HG03565 (cell line): ENCODE measurements at regions not wholly inside any gene's neighbourhood (a gene's known extent, or its start where the extent isn't known, plus 50 kb on each side); places are given as distances from the start of the nearest gene placed in this dataset.

Experiments
- ATAC-seq: cut with Tn5 transposase; IDR thresholded peaks from one replicate; pipeline ENCODE4 v1.9.1; 2021; ENCODE audit warnings: mild to moderate bottlenecking, moderate library complexity; ENCODE audit not compliant: unreplicated experiment

DNA sequence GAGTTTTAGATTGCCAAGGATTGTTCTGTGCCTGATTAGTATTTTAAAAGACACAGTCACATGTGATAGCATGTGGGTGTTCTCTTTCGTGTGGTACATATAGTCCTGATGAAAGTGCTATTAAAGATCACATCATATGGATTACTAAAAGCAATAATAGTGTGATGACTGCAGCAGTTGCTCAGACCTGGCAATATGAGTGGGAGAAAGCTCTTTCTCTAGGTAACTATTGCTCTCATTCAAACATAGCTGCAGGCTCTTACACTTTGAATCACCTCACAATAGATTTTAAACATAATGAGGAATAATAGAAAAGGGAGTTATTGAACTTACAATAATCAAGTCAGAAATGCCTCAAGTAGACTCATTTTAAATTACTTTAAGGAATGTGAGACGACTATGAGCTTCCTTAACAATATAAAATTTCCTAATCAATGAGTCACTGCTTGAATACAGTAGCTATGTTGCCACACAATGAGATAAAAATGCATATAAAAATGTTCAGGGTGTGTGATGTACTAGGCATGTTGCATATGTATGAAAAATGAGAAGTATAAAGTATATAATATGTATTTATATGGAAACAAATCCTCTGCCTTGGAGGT, 452.1 kb downstream of the TMX3 start:
- no peak for ATAC-seq

DNA sequence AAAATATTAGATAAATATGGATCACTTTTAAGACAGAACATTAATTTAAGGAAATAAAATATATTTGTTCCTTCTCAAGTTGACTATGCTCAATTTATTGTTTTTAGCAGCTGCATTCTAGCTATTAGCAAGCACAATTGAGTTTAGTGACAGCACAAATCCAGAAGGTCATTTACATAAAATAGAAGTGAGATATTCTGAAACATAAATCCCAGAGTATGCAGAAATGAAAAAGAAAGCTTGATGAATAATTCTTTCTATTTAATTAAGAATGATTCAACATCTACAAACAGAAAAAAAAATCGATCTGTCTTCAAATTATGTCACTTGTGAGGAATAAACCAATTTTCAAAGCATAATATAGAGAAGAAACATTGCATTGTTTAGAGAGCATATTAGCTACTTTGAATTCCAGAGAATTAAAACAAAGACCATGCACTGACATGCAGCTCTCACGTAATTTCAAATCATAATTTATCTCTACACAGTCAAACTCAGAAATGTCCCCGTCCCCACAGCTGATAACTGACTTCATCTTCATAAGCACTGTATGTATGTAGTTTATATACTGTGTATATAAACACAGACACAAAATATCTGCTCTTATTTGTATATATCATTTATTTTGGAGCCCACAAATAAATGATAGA, 458.4 kb downstream of the TMX3 start:
- ATAC-seq, result no peak

DNA sequence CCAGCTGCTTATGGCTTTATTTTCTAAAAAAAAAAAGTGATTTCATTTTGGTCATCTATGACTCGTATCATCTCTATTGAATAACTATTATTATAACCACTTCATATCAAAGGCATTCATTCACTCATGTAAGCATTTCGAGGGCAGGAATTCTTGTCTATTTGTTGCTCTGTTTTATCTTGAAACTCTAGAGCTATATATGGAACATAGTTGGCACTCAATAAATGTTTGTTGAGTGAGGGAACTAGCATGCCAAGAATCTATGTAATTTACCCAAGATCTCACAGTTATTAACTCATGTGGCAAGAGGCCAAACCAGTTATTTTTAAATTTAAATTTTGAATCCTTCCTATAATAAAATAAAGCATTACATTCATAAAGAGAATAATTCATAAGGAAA, 470.1 kb downstream of the TMX3 start:
- no peak for ATAC-seq

DNA sequence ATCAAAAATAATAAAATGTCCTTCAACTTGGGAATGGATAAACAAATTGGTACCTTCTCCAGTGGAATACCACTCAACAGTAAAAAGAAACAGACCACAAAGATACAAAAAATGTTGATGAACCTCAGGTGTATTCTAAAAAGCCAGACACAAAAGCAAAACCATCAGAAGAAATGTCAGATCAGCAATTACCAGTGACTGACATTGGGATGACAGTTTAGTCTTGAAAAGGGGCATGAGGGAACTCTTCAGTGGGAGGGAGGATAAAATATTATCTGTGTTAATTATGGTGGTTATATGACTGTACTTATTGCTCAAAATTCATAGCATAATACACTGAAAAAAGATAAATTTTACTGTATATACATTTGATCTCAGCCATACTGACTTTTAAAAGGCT, 473.0 kb downstream of the TMX3 start:
- no peak for ATAC-seq

DNA sequence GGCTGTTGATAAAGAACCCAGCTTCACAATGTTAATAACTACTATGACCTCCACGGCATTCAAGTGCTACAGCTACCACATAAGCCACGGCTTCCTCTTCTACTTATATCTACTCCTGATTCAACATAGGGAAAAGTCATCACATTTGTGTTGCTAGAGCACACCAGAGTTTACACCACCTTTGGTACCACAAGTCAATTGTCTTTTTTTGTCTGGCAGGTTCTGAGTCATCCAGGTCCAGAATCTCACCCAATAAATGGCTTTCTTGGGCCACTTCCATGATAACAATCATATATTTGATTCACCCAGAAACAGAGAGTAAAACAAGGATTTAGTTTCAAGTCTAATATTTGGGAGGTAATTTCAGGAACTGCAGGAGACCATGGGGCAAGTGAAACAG, 480.2 kb downstream of the TMX3 start:
- no peak for ATAC-seq

DNA sequence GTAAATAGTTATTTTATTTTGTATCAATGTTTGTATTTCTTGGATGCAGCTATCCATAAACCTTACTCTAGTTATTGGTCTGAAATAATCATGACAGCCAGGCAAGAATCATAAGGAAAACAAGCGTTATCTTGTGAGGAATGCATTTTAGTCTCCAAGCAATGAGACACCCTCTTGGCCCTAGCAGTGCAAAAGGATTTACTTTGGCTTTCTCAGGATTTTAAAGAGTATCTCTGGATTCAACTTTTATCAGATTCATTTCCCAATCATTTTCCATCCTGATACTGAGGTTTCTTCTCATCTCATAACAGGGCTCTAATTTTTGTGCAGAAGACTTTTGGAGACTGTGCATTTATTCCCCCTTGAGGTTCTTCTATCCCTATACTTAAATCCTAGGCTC, 480.8 kb downstream of the TMX3 start:
- no peak for ATAC-seq

DNA sequence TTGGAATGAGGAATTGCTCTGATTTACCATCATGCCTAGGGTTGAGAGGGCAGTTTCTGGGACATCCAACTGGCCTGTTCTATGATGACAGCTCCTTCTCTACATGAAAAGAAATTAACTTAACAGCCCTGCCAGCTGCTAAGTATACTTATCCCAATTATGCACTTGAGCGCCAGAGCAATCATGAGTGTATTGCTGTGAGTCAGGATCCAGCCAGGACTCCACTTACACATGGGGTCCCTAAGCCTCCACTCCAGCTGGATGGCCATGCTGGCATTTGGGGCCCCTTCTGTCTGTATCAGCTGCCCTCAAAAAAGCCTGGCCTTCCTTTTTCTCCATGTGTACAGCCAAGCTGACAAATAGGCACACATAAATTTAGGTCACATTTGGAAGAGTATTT, 481.9 kb downstream of the TMX3 start:
- ATAC-seq, result no peak

DNA sequence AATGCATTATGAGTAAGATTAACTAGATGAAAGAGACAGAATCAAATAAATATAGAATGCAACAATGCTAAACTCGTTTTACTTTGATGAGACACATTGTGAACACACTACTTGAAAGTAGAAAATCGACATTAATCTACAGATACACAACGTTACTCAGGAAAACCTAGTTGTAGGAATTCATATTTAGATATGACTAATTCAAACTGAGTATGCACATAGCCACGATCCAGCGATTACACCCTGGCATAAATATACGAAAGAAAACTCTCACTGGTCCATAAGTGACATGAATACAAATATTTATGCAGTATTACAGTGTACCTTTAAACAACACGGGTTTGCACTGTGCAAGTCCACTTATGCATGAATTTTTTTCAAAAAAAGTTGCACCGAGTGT, 485.6 kb downstream of the TMX3 start:
- ATAC-seq, result no peak

DNA sequence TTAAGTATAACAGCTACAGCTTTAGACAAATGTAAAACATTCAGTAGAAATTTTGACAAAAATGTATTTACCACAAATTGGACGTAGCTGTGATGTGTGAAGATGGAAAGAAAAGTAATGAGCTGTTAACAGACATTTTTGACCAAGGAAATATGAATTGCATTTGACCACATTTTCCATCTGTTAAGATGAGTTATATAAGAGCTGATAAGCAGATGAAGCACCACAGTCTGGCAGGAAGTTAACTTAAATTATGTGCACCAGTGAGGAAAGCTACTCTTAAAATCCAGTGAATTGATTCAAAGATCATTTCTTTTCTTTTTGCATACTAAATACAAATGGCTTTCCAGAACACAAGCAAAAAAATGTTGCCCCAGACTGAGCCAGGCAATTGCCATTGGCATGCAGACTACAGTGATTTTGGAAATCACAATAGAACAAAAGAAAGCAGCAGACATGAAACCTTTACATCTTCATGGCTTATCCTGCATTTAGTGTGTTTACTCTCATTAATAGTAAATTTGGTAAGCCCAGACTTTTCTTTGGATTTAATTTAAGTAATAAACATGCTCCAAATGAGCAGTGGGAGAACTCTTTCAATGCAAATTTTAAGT, 493.7 kb downstream of the TMX3 start:
- no peak for ATAC-seq

DNA sequence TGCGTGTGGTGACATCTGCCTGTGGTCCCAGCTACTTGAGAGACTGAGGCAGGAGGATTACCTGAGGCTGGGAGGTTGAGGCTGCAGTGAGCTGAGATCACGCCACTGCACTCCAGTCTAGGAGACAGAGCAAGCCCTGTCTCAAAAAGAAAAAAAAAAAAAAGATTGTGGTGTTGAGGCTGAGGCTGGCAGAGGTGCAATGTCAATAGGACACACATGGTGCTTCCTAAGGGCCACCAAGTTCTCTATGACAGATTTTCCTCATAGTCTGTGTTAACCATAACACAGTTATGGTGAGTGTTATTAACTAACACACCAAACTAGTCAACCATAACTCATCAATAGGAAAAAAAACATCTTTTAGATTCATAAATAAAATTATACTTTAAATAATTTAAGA, 494.4 kb downstream of the TMX3 start:
- no peak for ATAC-seq

DNA sequence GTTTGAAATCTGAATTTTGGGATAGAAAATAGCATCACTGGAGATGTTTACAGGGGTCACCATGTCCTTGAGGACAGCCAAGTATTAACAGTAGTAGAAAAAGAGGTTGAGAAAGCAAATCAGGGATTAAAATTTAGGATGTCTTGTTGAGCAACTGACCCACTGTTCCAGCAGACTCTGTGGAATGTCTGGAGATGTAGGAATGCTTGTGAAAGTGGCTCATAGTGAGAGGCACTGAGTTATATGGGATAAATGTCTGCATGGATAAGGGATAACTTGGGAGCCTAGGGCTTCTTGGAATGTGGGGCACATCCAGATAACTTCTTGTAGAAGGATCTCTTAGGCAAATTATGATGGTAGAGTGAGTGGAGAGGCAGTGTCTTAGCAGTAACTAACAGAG, 495.0 kb downstream of the TMX3 start:
- ATAC-seq, result no peak

DNA sequence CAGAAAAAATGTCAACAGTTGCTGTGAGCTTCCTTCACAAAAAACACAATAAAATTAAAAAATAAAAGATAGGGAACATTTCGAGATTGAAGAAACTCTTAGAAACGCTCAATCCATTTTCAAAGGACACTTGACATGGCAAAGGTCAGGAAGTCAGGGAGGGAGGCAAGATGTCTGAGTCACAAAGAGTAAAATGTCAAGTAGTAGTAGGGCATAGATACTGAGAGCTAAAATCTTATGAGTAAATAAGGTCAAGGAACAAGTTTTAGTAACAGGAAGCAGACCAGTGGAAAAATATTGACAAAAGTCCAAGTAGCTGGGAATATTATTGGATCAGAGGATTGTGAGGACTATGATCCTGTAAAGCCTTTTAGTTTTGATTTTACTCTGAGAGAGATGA, 495.6 kb downstream of the TMX3 start:
- no peak for ATAC-seq

DNA sequence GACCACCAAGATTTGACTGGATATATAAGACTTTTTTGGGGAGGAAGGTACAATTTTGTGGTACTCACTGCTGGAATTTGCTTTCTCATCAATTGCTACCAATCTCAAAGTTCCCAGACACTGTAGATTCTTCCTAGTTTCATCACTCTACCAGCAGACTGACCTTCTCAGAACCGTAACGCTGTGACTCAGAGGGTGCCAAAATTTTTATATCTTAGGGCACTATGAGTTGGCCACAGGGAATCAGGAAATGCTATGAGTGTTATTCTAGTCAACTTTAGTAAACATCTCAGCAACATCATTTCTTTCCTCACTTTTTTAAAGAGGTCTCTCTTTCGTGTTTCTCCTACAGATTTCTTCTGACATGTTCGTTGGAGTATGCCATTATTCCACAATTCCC, 499.0 kb downstream of the TMX3 start:
- ATAC-seq, result no peak

DNA sequence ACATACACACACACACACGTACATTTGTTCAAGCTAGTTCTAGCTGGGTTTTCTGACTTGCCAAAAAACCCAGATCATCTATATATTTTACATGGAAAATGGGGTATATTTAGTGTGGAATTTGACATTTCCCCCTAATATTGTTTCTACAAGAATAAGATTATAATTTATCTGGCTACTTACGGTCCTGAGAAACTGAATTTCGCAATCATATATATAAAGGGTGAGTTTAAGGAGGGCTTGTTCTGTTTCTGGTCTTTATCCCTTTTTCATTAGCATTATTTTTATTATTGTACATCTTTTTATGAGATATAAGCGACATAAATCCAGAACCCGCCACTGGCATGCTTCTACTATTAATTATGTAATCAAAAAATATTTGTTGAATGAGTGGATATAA, 528.9 kb downstream of the TMX3 start:
- ATAC-seq, result no peak

DNA sequence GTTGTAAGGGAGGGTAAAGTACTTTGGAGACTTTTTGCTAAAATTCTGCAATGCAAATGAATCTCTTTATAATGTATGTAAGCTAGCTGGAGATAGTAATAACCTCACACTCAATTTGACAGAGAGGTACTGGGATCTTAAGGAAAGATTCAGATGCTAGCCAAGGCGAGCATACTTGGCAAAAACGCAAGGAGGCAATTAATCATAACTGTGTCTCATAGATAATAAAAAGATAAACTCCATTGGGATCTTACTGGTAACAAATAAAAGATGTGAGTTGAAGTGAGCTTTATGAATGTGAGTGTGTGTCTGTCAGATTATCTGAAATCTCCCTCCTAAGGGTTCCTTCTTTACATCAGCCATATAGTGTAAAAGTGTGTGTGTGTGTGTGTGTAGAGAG, 533.0 kb downstream of the TMX3 start:
- ATAC-seq, result no peak

DNA sequence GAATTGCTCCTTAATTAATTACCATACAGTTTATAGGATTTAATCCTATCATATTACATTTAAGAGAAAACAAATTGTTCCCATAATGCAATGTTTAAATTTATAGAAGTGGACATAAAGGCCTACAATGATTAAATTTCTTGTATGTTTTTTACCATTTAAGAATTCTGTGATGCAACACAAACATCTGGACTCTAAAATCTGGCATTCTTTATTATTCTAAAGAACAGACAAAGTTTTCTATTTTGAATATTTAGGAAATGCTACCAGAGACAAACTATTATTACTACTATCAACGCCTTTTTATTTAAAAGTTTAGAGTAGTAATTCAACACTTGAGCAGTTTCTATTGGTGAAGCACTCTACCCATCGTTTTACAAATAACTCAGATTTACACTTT, 535.1 kb downstream of the TMX3 start:
- no peak for ATAC-seq

DNA sequence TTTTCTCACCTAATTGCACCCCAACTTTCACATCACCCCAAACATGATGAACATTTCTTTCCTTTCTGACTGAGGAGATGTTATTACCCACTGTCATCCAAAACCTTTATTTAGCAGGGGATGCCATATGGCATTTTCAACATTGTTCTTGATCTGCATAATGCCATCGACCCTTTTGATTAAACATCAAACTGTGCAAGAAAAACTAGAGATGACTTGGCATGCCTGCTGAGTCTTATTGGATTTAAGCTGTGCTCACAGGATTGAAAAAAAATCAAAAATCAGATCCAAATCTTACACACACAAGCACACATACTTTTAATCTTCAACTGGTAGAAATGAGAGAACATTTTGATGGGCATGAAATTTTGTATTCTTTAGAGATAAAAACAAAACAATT, 536.0 kb downstream of the TMX3 start:
- ATAC-seq, result no peak

DNA sequence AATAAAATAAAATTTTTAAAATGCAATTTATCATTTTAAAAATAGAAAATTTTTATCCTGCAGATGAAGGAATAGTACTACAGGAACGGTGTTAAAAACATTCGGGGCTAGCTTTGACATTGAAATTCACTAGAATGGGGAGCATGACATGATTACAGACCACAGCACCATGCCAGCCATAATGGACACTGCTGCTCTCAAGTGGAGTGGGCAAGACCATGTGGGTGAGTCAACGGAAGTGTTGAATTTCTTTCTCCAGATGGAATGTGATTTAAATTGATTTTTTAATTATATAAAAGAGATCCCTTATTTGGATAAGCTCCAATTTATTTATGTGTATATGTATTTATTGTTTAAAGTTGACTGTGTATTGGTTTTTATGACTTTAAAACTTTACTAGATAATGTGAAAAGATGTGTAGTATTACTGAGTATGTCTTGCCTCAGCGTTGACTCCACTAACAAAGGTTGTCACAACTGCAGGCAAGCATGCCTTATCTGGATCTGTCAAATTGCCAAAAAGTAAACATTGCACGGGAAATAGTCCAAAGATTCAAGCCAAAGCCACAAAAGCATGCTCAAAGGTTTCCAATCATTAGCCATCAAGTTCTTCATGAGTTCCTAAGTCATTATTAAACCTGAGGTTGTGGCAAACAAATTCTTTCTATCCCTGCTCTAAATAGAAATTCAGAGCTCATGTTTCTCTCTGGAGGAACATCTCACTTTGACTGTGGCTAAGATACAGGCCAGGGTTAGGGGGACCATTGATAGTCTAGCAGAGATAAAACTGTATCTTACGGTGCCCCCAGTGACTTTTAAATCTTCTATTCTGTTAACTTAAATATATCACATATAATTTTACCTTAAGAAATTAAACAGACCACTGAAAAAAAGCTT, 536.9 kb downstream of the TMX3 start:
- ATAC-seq, result no peak

DNA sequence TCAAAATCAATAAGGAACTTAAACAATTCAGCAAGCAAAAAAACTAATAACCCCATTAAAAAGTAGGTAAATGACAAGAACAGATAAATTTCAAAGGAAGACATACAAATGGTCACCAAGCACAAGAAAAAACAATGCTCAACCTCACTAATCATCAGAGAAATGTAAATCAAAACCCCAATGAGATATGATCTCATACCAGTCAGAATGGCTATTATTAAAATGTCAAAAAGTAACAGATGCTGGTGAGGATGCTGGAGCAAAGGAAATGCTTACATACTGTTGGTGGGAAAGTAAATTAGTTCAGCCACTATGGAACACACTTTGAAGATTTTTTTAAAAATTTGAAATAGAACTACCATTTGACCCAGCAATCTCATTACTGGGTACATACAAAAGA, 538.0 kb downstream of the TMX3 start:
- ATAC-seq, result no peak

DNA sequence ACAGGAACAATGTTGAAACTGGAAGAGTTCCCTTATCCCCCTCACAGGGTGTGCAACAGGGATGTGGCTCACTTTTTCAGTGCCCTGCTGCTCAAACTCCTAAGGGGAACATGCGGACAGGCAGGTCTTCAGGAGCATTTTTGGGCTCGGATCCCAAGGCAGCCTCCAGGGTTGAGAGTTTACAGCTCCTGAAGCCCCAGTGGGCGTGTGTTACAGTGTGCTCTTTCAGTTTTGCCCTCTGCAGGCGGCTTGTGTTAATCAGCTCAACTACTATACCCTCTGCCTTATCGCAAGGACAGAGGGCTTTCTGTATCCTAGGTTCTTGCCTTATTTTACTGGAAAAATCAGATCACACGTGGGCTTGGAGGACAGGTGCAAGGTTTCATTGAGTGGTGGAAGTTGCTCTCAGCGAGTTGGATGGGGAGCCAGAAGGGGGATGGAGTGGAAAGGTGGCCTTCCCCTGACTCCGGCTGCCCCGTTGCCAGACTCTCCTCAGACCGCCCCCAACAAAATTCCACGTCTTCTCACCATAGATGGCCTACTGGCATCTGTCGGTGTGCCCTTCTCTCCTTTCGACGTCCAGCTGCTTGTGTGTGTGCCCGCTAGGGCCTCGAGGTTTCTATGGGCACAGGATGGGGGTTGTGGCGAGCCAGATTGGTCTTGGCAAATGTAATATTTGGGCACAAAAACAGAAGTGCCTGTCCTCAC, 541.9 kb downstream of the TMX3 start:
- ATAC-seq, result no peak

DNA sequence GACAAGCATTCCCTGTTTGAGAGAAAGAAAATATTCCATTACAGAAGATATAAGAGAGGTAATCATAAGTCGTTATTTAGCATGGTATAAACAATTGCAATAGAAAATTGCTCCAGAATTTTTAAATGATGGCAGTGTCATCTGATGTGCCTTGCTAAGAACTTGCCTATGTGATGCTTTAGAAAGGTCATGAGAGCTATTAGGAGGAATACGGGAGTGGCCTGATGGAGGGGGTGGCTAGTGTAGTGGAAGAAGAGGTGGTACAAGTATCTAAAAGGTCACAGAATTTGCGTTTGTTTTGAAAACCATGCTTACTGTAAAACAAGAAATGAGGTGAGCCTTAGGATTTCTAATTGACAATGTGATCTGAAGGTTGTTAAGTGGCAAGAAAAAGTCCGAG, 550.0 kb downstream of the TMX3 start:
- no peak for ATAC-seq
